ENCODE measurements at regions not wholly inside any gene's neighbourhood (a gene's known extent, or its start where the extent isn't known, plus 50 kb on each side); places are given as distances from the start of the nearest gene placed in this dataset.

DNA sequence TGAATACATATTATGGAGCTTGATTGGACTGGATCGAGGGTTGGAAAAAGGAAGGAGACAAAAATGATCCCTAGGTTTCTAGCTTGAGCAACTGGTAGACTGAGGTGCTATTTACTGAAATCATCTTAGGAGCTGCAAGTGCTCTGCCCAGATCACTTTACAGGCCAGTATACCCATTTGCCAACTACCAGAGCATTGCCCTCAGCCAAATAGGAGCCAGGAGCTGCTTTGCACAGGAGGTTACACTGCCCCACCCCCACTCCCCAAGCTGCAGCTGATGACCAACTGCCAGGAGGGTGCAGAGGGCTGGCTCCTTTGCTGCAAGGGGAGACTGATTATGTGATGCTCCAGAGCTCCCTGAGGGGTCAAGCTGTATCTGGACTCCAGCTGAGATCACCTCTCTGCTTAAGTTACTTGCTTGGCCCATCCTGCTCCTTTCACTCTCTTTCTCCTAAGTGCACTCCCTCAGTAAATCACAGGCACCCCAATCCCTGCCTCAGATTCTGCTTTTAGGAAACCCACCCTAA lies 275.4 kb downstream of the ZEB1 start:
- H3K27ac ChIP-seq (ENCODE audit: low read depth, low read length, severe bottlenecking), result no peak overlapping the region
- H3K9me3 ChIP-seq (ENCODE audit: control insufficient read depth, low read length), result no peaks in the 10 kb centered on the region
- no peaks in the 10 kb centered on the region for H3K4me1 ChIP-seq (ENCODE audit: control insufficient read depth, insufficient read depth, low read length, poor library complexity, severe bottlenecking)
- 88% methylated on average over 1 of the region's 1 CpG for WGBS, 2 experiments (ENCODE audit: insufficient coverage in 2 of 2)
- no peak overlapping the region for H3K4me3 ChIP-seq (ENCODE audit: extremely low read depth, insufficient read depth, low read length, poor library complexity, severe bottlenecking)
- H3K36me3 ChIP-seq (ENCODE audit: control insufficient read depth, insufficient read depth, low read length), result no peaks in the 10 kb centered on the region

DNA sequence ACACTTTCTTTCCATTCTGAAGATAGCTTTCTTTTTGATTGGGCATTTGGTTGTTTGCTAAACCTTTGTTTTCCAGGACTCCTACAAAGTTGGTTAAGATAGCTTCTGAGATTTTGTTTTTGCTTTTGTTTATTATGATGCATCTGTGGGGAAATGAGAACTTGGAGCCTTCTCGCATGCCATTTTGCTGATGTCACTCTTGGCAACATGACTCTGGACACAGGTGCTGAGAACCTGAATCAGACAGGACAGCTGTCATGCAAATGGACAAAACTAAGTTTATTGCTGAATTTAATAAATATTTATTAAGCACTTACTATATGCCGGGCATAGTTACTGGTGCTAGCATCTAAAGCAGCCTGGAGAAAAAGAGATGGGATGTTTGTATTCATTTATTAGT lies 274.1 kb downstream of the ZEB1 start:
- Histone ChIP-seq H3K9me3 (ENCODE audit: control insufficient read depth, low read length) (no peaks in the 10 kb centered on the region), H3K4me3 (ENCODE audit: extremely low read depth, insufficient read depth, low read length, poor library complexity, severe bottlenecking) (no peak overlapping the region), H3K27ac (ENCODE audit: low read depth, low read length, severe bottlenecking) (no peak overlapping the region), H3K36me3 (ENCODE audit: control insufficient read depth, insufficient read depth, low read length) (no peaks in the 10 kb centered on the region), H3K4me1 (ENCODE audit: control insufficient read depth, insufficient read depth, low read length, poor library complexity, severe bottlenecking) (no peaks in the 10 kb centered on the region)
- WGBS, 2 experiments (ENCODE audit: insufficient coverage in 2 of 2), result 89 to 100% methylated on average over 1 of the region's 2 CpGs

DNA sequence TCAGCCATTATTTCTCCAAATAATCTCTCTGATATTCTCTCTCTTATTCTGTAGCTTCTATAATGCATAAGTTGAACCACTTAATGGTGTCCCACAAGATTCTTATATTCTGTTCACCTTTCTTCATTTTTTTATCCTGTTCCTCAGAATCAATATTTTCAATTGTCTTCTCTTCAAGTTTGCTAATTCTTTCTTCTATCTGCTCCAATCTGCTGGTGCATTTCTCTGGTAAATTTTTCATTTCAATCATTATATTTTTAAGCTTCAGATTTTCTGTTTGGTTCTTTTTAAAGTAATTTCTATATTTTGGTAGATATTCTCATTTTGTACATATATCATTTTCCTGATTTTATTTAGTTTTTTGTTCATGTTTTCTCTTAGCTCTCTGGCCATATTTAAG lies 272.6 kb downstream of the ZEB1 start:
- no peaks in the 10 kb centered on the region for H3K4me1 ChIP-seq (ENCODE audit: control insufficient read depth, insufficient read depth, low read length, poor library complexity, severe bottlenecking)

DNA sequence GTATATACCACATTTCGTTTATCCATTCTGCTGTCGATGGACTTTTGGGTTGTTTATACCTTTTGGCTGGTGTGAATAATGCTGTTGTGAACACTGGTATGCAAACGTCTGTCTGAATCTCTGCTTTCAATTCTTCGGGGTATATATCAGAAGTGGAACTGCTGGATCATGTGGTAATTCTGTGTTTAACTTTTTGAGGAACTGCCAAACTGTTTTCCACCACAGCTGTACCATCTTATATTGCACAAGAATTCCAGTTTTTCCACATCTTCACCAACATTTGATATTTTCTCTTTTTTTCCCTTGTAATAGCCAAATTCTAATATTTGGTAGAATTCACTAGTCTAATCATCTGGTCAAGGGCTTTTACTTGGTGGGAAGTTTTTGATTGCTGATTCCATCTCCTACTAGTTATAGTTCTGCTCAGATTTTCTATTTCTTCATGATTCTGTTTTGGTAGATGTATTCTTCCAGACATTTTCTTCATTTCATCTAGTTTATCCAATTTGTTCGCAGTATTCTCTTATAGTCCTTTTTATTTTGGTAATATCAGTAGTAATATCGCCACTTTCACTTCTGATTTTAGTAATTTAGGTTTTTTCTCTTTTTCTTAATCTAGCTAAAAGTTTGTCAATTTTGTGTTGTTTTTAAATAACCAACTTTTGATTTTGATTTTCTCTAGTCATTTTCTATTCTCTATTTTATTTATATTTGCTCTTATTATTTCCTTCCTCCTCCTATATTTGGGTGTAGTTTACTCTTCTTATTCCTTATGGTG lies 271.2 kb downstream of the ZEB1 start:
- no peak overlapping the region for H3K27ac ChIP-seq (ENCODE audit: low read depth, low read length, severe bottlenecking)
- no peaks in the 10 kb centered on the region for H3K9me3 ChIP-seq (ENCODE audit: control insufficient read depth, low read length)
- no peak overlapping the region for H3K4me3 ChIP-seq (ENCODE audit: extremely low read depth, insufficient read depth, low read length, poor library complexity, severe bottlenecking)
- 92% methylated on average over 2 of the region's 6 CpGs; no CpG with 5 or more reads in 1 of the 2 experiments for WGBS, 2 experiments (ENCODE audit: insufficient coverage in 2 of 2)
- H3K4me1 ChIP-seq (ENCODE audit: control insufficient read depth, insufficient read depth, low read length, poor library complexity, severe bottlenecking), result no peaks in the 10 kb centered on the region
- no peaks in the 10 kb centered on the region for H3K36me3 ChIP-seq (ENCODE audit: control insufficient read depth, insufficient read depth, low read length)

More for the DNA sequence above, 272.6 kb downstream of the ZEB1 start:
- H3K36me3 ChIP-seq (ENCODE audit: control insufficient read depth, insufficient read depth, low read length), result no peaks in the 10 kb centered on the region
- no peak overlapping the region for H3K27ac ChIP-seq (ENCODE audit: low read depth, low read length, severe bottlenecking)
- H3K4me3 ChIP-seq (ENCODE audit: extremely low read depth, insufficient read depth, low read length, poor library complexity, severe bottlenecking), result no peak overlapping the region
- no peaks in the 10 kb centered on the region for H3K9me3 ChIP-seq (ENCODE audit: control insufficient read depth, low read length)

DNA sequence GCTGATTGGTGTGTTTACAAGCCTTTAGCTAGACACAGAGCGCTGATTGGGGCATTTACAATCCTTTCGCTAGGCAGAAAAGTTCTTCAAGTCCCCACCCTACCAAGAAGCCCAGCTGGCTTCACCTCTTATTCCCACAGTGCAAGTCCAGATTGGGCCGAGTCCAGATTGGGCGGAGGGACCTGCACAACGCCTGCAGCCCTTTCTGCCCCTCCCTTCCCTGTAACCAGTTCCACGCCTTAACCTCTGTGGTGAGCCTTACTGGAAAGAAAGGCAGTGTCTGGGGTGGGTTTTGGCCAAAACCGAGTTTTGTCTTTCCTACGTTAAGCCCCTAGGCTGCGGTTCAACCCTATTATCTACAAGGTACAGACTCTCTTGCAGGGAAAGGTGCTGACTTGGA lies 268.7 kb downstream of the ZEB1 start:
- no peaks in the 10 kb centered on the region for H3K9me3 ChIP-seq (ENCODE audit: control insufficient read depth, low read length)
- H3K36me3 ChIP-seq (ENCODE audit: control insufficient read depth, insufficient read depth, low read length), result no peaks in the 10 kb centered on the region
- peaks cover 9% of the 10 kb centered on the region for H3K4me1 ChIP-seq (ENCODE audit: control insufficient read depth, insufficient read depth, low read length, poor library complexity, severe bottlenecking)
- H3K27ac ChIP-seq (ENCODE audit: low read depth, low read length, severe bottlenecking), result no peak overlapping the region
- no peak overlapping the region for H3K4me3 ChIP-seq (ENCODE audit: extremely low read depth, insufficient read depth, low read length, poor library complexity, severe bottlenecking)
- 98 to 100% methylated on average over 1 to 5 of the region's 9 CpGs for WGBS, 2 experiments (ENCODE audit: insufficient coverage in 2 of 2)

DNA sequence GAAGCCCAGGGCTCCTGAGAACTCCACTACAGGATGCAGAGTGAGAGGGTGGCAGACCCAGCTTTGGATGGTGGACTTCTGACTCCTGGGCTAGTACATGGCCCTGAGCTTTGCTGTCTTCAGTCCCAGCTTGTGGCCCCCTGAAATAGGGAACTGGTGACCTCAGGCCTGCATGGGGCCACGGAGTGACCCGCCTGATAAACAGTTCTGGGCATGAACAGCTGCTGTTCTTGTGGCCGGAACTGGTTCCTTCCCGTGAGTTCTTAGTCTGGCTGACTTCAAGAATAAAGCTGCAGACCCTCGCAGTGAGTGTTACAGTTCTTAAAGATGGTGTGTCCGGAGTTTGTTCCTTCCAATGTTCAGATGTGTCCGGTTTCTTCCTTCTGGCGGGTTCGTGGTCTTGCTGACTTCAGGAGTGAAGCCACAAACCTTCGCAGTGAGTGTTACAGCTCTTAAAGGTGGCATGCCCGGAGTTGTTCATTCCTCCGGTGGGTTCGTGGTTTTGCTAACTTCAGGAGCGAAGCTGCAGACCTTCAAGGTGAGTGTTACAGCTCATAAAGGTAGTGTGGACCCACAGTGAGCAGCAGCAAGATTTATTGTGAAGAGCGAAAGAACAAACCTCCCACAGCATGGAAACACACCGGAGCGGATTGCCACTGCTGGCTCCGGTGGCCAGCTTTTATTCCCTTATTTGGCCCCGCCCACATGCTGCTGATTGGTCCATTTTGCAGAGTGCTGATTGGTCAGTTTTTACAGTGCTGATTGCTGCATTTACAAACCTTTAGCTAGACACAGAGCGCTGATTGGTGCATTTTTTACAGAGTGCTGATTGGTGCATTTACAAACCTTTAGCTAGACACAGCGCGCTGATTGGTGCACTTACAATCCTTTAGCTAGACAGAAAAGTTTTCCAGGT lies 268.0 kb downstream of the ZEB1 start:
- Histone ChIP-seq H3K27ac (ENCODE audit: low read depth, low read length, severe bottlenecking) (no peak overlapping the region), H3K36me3 (ENCODE audit: control insufficient read depth, insufficient read depth, low read length) (no peaks in the 10 kb centered on the region), H3K4me3 (ENCODE audit: extremely low read depth, insufficient read depth, low read length, poor library complexity, severe bottlenecking) (no peak overlapping the region), H3K4me1 (ENCODE audit: control insufficient read depth, insufficient read depth, low read length, poor library complexity, severe bottlenecking) (peaks cover 12% of the 10 kb centered on the region), H3K9me3 (ENCODE audit: control insufficient read depth, low read length) (no peaks in the 10 kb centered on the region)
- WGBS, 2 experiments (ENCODE audit: insufficient coverage in 2 of 2), result 96% methylated on average over 18 to 21 of the region's 22 CpGs

DNA sequence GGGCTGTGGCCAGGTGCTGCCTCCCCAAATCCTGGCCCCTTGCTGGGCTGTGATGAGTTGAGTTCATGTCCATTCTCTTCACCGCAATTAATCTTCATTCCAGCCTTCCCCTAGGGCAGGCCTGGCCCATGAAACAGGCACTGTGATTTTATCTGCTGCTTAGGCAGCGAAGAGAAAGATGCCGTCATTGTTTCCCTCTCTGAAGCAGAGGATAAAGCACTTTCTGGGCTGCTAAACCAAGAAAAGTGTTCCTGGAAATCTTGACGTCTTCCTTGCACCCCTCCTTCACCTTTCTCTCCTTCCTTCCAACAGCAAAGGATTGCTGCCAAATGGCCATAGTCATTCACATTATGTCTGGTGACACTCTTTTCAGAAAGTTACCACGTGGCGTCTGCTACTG lies 265.9 kb downstream of the ZEB1 start:
- Histone ChIP-seq H3K36me3 (ENCODE audit: control insufficient read depth, insufficient read depth, low read length) (no peaks in the 10 kb centered on the region), H3K27ac (ENCODE audit: low read depth, low read length, severe bottlenecking) (peak overlapping the region; percentile 12), H3K4me1 (ENCODE audit: control insufficient read depth, insufficient read depth, low read length, poor library complexity, severe bottlenecking) (peaks cover 12% of the 10 kb centered on the region), H3K9me3 (ENCODE audit: control insufficient read depth, low read length) (no peaks in the 10 kb centered on the region), H3K4me3 (ENCODE audit: extremely low read depth, insufficient read depth, low read length, poor library complexity, severe bottlenecking) (no peak overlapping the region)
- 92 to 95% methylated on average over 6 of the region's 6 CpGs for WGBS, 2 experiments (ENCODE audit: insufficient coverage in 2 of 2)

DNA sequence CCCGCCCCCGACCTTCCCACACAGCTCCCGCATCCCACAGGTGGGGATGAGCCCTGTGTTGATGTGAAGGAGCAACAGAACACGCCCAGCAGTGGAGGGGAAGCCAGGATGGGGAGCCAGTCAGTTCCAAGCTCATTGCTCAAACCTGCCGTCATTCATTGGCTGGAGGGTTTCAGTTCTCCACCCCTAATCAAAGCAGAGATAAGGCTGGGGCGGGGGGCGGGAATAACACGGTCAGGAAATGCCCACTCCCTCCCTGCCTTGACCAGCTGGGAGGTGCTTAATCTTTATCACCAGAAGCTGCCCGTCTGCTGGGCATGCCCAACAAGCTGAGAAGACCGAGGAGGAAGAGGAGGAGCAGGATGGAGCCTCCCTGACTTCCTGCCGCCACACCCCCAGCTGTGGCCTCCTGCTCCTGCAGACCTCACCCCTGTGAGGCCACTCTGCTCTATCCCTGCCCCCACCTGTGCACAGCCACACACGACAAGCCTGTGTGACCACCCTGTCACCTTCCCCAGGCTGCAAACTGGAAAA lies 265.1 kb downstream of the ZEB1 start:
- peaks cover 12% of the 10 kb centered on the region for H3K4me1 ChIP-seq (ENCODE audit: control insufficient read depth, insufficient read depth, low read length, poor library complexity, severe bottlenecking)
- 52 to 79% methylated on average over 4 to 5 of the region's 12 CpGs for WGBS, 2 experiments (ENCODE audit: insufficient coverage in 2 of 2)

DNA sequence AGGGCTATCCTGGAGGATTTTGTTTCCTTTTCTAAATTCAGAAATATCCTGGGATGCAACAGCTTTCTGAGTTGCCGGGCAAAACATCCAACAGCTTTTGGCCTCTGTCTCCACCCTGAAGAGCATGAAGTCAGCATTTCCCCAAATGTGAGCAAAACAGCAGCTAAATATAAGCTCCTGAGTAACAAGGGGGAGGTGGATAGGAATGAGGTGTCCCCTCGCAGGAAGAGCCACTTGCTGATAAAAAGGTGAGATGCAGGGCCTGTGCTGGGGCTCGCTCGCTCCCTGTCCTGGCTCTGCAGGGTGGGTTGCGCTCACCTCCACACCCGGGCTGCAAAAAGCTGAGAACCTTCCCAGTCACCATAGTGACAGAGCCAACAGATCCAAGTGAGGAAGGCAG lies 264.3 kb downstream of the ZEB1 start:
- WGBS, 2 experiments (ENCODE audit: insufficient coverage in 2 of 2), result 40 to 80% methylated on average over 1 to 2 of the region's 6 CpGs
- Histone ChIP-seq H3K4me3 (ENCODE audit: extremely low read depth, insufficient read depth, low read length, poor library complexity, severe bottlenecking) (no peak overlapping the region), H3K9me3 (ENCODE audit: control insufficient read depth, low read length) (no peaks in the 10 kb centered on the region), H3K4me1 (ENCODE audit: control insufficient read depth, insufficient read depth, low read length, poor library complexity, severe bottlenecking) (peaks cover 12% of the 10 kb centered on the region), H3K36me3 (ENCODE audit: control insufficient read depth, insufficient read depth, low read length) (no peaks in the 10 kb centered on the region), H3K27ac (ENCODE audit: low read depth, low read length, severe bottlenecking) (peak overlapping the region; percentile 36)

More for the DNA sequence above, 265.1 kb downstream of the ZEB1 start:
- no peak overlapping the region for H3K27ac ChIP-seq (ENCODE audit: low read depth, low read length, severe bottlenecking)
- no peaks in the 10 kb centered on the region for H3K36me3 ChIP-seq (ENCODE audit: control insufficient read depth, insufficient read depth, low read length)
- H3K9me3 ChIP-seq (ENCODE audit: control insufficient read depth, low read length), result no peaks in the 10 kb centered on the region
- H3K4me3 ChIP-seq (ENCODE audit: extremely low read depth, insufficient read depth, low read length, poor library complexity, severe bottlenecking), result no peak overlapping the region

DNA sequence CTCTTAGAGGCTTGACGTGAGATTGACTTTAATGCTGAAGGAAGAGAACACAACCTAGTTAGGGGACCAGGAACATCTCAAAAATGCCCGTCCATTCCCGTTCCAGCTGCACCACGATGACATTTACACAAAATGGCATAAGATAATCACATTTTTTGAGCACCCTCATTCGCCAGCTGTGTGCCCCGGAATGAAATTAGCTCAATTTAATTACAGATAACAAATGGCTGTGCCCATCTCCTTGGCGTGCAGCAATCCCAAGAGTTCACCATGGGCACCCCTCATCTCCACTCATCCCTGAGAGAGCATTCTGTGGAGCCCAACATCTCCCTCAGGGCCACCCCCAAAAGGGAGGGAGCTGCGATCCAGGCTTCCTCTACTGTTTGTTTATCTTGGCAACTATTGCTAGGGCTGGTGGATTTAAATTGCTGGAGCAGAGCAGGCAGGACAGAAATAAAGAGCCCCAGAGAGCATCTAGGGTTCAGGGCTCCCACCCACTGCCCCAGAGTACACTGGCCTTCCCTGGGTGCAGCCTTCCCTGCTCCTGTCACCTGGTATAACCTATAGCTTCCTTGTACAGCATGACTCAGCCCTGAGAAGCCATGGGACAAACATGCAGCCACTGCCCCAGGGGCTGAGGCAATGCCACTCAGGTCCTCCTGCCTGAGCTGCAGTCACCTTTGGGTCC lies 263.5 kb downstream of the ZEB1 start:
- Histone ChIP-seq H3K4me1 (ENCODE audit: control insufficient read depth, insufficient read depth, low read length, poor library complexity, severe bottlenecking) (peaks cover 12% of the 10 kb centered on the region), H3K36me3 (ENCODE audit: control insufficient read depth, insufficient read depth, low read length) (no peaks in the 10 kb centered on the region), H3K27ac (ENCODE audit: low read depth, low read length, severe bottlenecking) (peak overlapping the region; percentile 63), H3K4me3 (ENCODE audit: extremely low read depth, insufficient read depth, low read length, poor library complexity, severe bottlenecking) (no peak overlapping the region), H3K9me3 (ENCODE audit: control insufficient read depth, low read length) (peaks cover 2% of the 10 kb centered on the region)
- WGBS, 2 experiments (ENCODE audit: insufficient coverage in 2 of 2), result 93 to 98% methylated on average over 7 of the region's 8 CpGs
